PC-9 (cell line): ENCODE measurements at regions not wholly inside any gene's neighbourhood (a gene's known extent, or its start where the extent isn't known, plus 50 kb on each side); places are given as distances from the start of the nearest gene placed in this dataset.

ENCODE experiments used
- BruUV-seq: library from RNA; stranded (reverse); fragments of 400-500 nt; replicated peaks from 2 replicates; lab custom pipeline; 2021; lab: Mats Ljungman, UMichigan
- CTCF ChIA-PET: fragments of 300-600 bp; sonication (Branson Sonifier 250); formaldehyde crosslinking; loops from one replicate; lab custom pipeline; 2022; ENCODE audit warnings: antibody characterized with exemption; lab: Charles Lee
- POLR2A ChIA-PET: fragments of 300-600 bp; sonication (Branson Sonifier 250); formaldehyde crosslinking; loops from one replicate; lab custom pipeline; 2022; ENCODE audit warnings: antibody characterized with exemption; ENCODE audit not compliant: unreplicated experiment; lab: Charles Lee
- DNase-seq, 2 experiments: peaks; one replicate each; pipeline versions ENCODE4 v3.0.0 to v3.0.0-alpha.2; 2015 to 2022; ENCODE audit warnings: mixed read lengths in 1 of 2
- H2AFZ ChIP-seq: fragments of 200-600 bp; sonication (generic); 2 replicates; pipeline ENCODE4 v1.8.1; 2017; ENCODE audit warnings: antibody characterized with exemption
- H3F3A ChIP-seq: fragments of 200-600 bp; sonication (generic); 2 replicates; pipeline ENCODE4 v1.8.1; 2017; ENCODE audit warnings: antibody characterized with exemption, mild to moderate bottlenecking, low read depth; ENCODE audit not compliant: insufficient read depth
- H3K27ac ChIP-seq: fragments of 200-600 bp; sonication (generic); 2 replicates; pipeline ENCODE4 v1.6.1; 2016; ENCODE audit warnings: mixed run types
- H3K27me3 ChIP-seq: fragments of 200-600 bp; sonication (generic); 2 replicates; pipeline ENCODE4 v1.6.1; 2016; ENCODE audit warnings: low read depth, mixed run types; ENCODE audit not compliant: insufficient read depth
- H3K36me3 ChIP-seq: fragments of 200-600 bp; sonication (generic); 2 replicates; pipeline ENCODE4 v1.6.1; 2016; ENCODE audit warnings: low read depth, mixed run types
- H3K4me1 ChIP-seq: fragments of 200-600 bp; sonication (generic); replicated peaks from 2 replicates; pipeline ENCODE4 v1.6.1; 2016; ENCODE audit warnings: mixed run types; ENCODE audit not compliant: insufficient read depth
- H3K4me2 ChIP-seq: fragments of 200-600 bp; sonication (generic); 2 replicates; pipeline ENCODE4 v1.6.1; 2017; ENCODE audit warnings: mixed run types
- H3K4me3 ChIP-seq: fragments of 200-600 bp; sonication (generic); 2 replicates; pipeline ENCODE4 v1.6.1; 2016; ENCODE audit warnings: mixed run types
- H3K79me2 ChIP-seq: fragments of 200-600 bp; sonication (generic); 2 replicates; pipeline ENCODE4 v1.6.1; 2017; ENCODE audit warnings: low read depth, mixed run types
- H3K9me2 ChIP-seq: fragments of 200-600 bp; sonication (generic); 2 replicates; pipeline ENCODE4 v1.8.1; 2017; ENCODE audit warnings: mild to moderate bottlenecking; ENCODE audit not compliant: insufficient read depth
- H3K9me3 ChIP-seq: fragments of 200-600 bp; sonication (generic); 2 replicates; pipeline ENCODE4 v1.8.1; 2016; ENCODE audit warnings: low read depth; ENCODE audit not compliant: insufficient read depth
- H4K20me1 ChIP-seq: fragments of 200-600 bp; sonication (generic); 2 replicates; pipeline ENCODE4 v1.8.1; 2017; ENCODE audit not compliant: insufficient read depth
- EZH2 ChIP-seq: fragments of 200-600 bp; sonication (generic); IDR thresholded peaks from 2 replicates; pipeline ENCODE4 v1.8.0; 2017; ENCODE audit warnings: antibody characterized with exemption, low read depth
- intact Hi-C: fragments of 100-400 bp; cut with micrococcal nuclease; formaldehyde crosslinking; loops from one replicate; pipeline ENCODE4 v1.10.0; 2022; ENCODE audit not compliant: unreplicated experiment
- TF ChIP-seq, protein P1 (sequence below): fragments of 200-600 bp; sonication (generic); conservative IDR thresholded peaks from 2 replicates; pipeline ENCODE4 v1.6.1; 2017; ENCODE audit warnings: mixed run types, antibody characterized with exemption, mild to moderate bottlenecking, moderate library complexity

DNA sequence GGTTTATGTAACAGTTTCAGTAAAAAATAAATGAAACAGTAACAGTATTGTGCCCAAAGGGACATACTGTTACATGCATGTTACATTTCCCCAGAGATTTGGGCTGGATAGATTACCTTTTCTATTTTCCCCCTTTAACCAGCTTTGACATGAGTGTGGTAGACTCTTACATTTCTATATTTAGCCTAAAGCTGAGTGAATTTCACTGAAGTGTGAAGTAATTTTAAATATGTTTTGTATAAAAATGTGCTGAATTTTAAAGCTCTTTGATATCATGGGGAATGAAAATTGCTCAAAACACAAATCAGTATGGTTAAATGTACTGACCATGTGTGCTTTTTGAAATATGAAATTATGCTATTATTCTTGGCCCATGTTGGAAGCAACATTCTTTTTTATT is 122.3 kb upstream of the CDH10 start:
- no peak for DNase-seq
- Histone ChIP-seq H3K4me1 (no peaks in the 10 kb centered on the region), H3K9me2 (no peaks in the 10 kb centered on the region), H3K36me3 (no peaks in the 10 kb centered on the region), H3K27me3 (no peaks in the 10 kb centered on the region), H3K4me3 (no peak overlapping the region), H3K9me3 (no peaks in the 10 kb centered on the region), H3K4me2 (no peak overlapping the region), H4K20me1 (no peaks in the 10 kb centered on the region), H3K79me2 (no peaks in the 10 kb centered on the region), H3K27ac (no peak overlapping the region), H3F3A (no peaks in the 10 kb centered on the region), H2AFZ (no peak overlapping the region)
- CTCF ChIA-PET = no interaction called here
- POLR2A ChIA-PET = no interaction called here
- TF ChIP-seq, protein P1, sequence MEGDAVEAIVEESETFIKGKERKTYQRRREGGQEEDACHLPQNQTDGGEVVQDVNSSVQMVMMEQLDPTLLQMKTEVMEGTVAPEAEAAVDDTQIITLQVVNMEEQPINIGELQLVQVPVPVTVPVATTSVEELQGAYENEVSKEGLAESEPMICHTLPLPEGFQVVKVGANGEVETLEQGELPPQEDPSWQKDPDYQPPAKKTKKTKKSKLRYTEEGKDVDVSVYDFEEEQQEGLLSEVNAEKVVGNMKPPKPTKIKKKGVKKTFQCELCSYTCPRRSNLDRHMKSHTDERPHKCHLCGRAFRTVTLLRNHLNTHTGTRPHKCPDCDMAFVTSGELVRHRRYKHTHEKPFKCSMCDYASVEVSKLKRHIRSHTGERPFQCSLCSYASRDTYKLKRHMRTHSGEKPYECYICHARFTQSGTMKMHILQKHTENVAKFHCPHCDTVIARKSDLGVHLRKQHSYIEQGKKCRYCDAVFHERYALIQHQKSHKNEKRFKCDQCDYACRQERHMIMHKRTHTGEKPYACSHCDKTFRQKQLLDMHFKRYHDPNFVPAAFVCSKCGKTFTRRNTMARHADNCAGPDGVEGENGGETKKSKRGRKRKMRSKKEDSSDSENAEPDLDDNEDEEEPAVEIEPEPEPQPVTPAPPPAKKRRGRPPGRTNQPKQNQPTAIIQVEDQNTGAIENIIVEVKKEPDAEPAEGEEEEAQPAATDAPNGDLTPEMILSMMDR = no peak
- no peak for TF ChIP-seq EZH2
- BruUV-seq = no TSS peak
- intact Hi-C loops = no loop called here

DNA sequence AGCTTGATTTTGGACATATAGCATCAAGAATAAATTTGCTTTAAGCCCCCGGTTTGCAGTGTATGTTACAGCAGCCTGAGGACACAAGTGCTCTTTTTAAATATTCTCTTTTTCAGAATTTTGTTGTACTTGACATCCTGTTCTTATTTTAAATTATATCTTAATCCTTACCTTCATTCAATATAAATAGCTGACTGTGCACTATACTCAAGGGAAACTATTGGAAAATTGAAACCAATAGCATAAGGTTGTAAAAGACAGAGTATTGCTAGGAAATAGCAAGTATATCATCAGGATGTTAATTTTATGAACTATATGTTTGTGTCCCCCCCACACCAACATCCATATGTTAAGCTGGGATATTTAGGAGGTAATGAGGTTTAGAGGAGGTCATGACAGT is 120.4 kb upstream of the CDH10 start:
- no peaks in the 10 kb centered on the region for H3K36me3 ChIP-seq
- no peak overlapping the region for H3K4me3 ChIP-seq
- BruUV-seq = no TSS peak
- no peaks in the 10 kb centered on the region for H3K4me1 ChIP-seq
- no peaks in the 10 kb centered on the region for H3K27me3 ChIP-seq
- H3K27ac ChIP-seq = no peak overlapping the region
- H4K20me1 ChIP-seq = no peaks in the 10 kb centered on the region
- CTCF ChIA-PET = no interaction called here
- POLR2A ChIA-PET = no interaction called here
- H3F3A ChIP-seq = no peaks in the 10 kb centered on the region
- DNase-seq = no peak
- no peaks in the 10 kb centered on the region for H3K9me3 ChIP-seq
- no peaks in the 10 kb centered on the region for H3K9me2 ChIP-seq
- no peak for TF ChIP-seq EZH2
- TF ChIP-seq, protein P1 = no peak
- intact Hi-C loops = no loop called here
- no peaks in the 10 kb centered on the region for H3K79me2 ChIP-seq
- no peak overlapping the region for H3K4me2 ChIP-seq
- no peak overlapping the region for H2AFZ ChIP-seq

GRCh38 chr5:24750355-24750754 is 105.6 kb upstream of the CDH10 start:
- CTCF ChIA-PET = no interaction called here
- Histone ChIP-seq H3K9me2 (no peaks in the 10 kb centered on the region), H3F3A (no peaks in the 10 kb centered on the region), H3K27ac (no peak overlapping the region), H3K4me3 (no peak overlapping the region), H3K4me1 (no peaks in the 10 kb centered on the region), H3K9me3 (no peaks in the 10 kb centered on the region), H4K20me1 (no peaks in the 10 kb centered on the region), H3K4me2 (no peak overlapping the region), H3K27me3 (no peaks in the 10 kb centered on the region), H2AFZ (no peak overlapping the region), H3K79me2 (no peaks in the 10 kb centered on the region), H3K36me3 (no peaks in the 10 kb centered on the region)
- intact Hi-C loops = loop anchor here (5.0 kb wide), 1 partner anchor 257 kb away; no protein-coding TSS in a partner anchor
- POLR2A ChIA-PET = no interaction called here
- no TSS peak for BruUV-seq
- TF ChIP-seq, protein P1 = no peak
- no peak for TF ChIP-seq EZH2
- DNase-seq = no peak
